Choroid plexus epithelial cell (primary cell): ENCODE measurements at regions not wholly inside any gene's neighbourhood (a gene's known extent, or its start where the extent isn't known, plus 50 kb on each side); places are given as distances from the start of the nearest gene placed in this dataset.
"Not testable (repeated sequence)": the region's sequence is repeated elsewhere in the genome, so short reads cannot be mapped to it uniquely, and the experiment has no call there.

Experiments
- DNase-seq: peaks from one replicate; pipeline ENCODE4 v3.0.0-alpha.2; 2010; ENCODE audit warnings: low read depth
- H3K4me3 ChIP-seq: 2 replicates; pipeline ENCODE4 v1.5.1; 2011; ENCODE audit warnings: low read depth, mild to moderate bottlenecking, control low read depth, low read length, moderate library complexity
- CTCF ChIP-seq: conservative IDR thresholded peaks from 2 replicates; pipeline ENCODE4 v1.5.1; 2011; ENCODE audit warnings: low read depth, mild to moderate bottlenecking, control low read depth, inconsistent platforms, low read length, moderate library complexity

- TF ChIP-seq CTCF, result no peak
- H3K4me3 ChIP-seq, result no peak overlapping the region
- no peak for DNase-seq
Observed at GRCh38 chr3:20742903-20743552, 557.0 kb upstream of the SGO1 start.

- no peak overlapping the region for H3K4me3 ChIP-seq
- no peak for DNase-seq
- TF ChIP-seq CTCF, result no peak
Observed at GRCh38 chr3:20741381-20741780, 555.4 kb upstream of the SGO1 start.

- TF ChIP-seq CTCF, result no peak
- DNase-seq, result no peak
Observed at GRCh38 chr3:20739814-20740213, 553.8 kb upstream of the SGO1 start.

GRCh38 chr3:20736287-20736852 is 550.4 kb upstream of the SGO1 start:
- DNase-seq, result no peak
- H3K4me3 ChIP-seq, result no peak overlapping the region
- no peak for TF ChIP-seq CTCF

More at GRCh38 chr3:20739814-20740213, 553.8 kb upstream of the SGO1 start:
- H3K4me3 ChIP-seq, result no peak overlapping the region

GRCh38 chr3:20729185-20729584 is 543.2 kb upstream of the SGO1 start:
- H3K4me3 ChIP-seq, result no peak overlapping the region
- TF ChIP-seq CTCF, result no peak
- DNase-seq, result no peak

- H3K4me3 ChIP-seq, result no peak overlapping the region
- no peak for TF ChIP-seq CTCF
- DNase-seq, result no peak
Observed at GRCh38 chr3:20726786-20727185, 540.8 kb upstream of the SGO1 start.

- H3K4me3 ChIP-seq, result no peak overlapping the region
- TF ChIP-seq CTCF, result no peak
- DNase-seq, result no peak
Observed at GRCh38 chr3:20724241-20724640, 538.2 kb upstream of the SGO1 start.

- not testable (repeated sequence) for DNase-seq
Observed at GRCh38 chr3:20716425-20716824, 530.4 kb upstream of the SGO1 start.

More at GRCh38 chr3:20716425-20716824, 530.4 kb upstream of the SGO1 start:
- not testable (repeated sequence) for H3K4me3 ChIP-seq
